Superior temporal gyrus (tissue), 1 donor: ENCODE measurements at regions not wholly inside any gene's neighbourhood (a gene's known extent, or its start where the extent isn't known, plus 50 kb on each side); places are given as distances from the start of the nearest gene placed in this dataset.
A peak's percentile ranks its signal among the peaks of the same experiment; 100 is the strongest.

Experiments used
- DNase-seq: peaks from one replicate; pipeline ENCODE4 v3.0.0-alpha.2; 2016; ENCODE audit errors: extremely low spot score

GRCh38 chr5:109532773-109533364, 123.1 kb upstream of the PJA2 start:
- DNase-seq, result no peak

- no peak for DNase-seq
These were observed 121.5 kb upstream of the PJA2 start for GRCh38 chr5:109531262-109531661.

GRCh38 chr5:109529987-109530386, 120.2 kb upstream of the PJA2 start:
- no peak for DNase-seq

GRCh38 chr5:109529520-109529919, 119.7 kb upstream of the PJA2 start:
- no peak for DNase-seq

GRCh38 chr5:109524555-109524954, 114.8 kb upstream of the PJA2 start:
- no peak for DNase-seq

- no peak for DNase-seq
These were observed 114.3 kb upstream of the PJA2 start for GRCh38 chr5:109524026-109524425.

- no peak for DNase-seq
These were observed 112.6 kb upstream of the PJA2 start for GRCh38 chr5:109522404-109522803.

- DNase-seq, result no peak
These were observed 109.6 kb upstream of the PJA2 start for GRCh38 chr5:109519416-109519815.

GRCh38 chr5:109516390-109516789, 106.6 kb upstream of the PJA2 start:
- DNase-seq, result no peak

- DNase-seq, result no peak
These were observed 102.4 kb upstream of the PJA2 start for GRCh38 chr5:109511980-109512734.

- no peak for DNase-seq
These were observed 96.8 kb upstream of the PJA2 start for GRCh38 chr5:109506556-109506955.

GRCh38 chr5:109496112-109496511, 86.3 kb upstream of the PJA2 start:
- no peak for DNase-seq

GRCh38 chr5:109487753-109488420, 78.1 kb upstream of the PJA2 start:
- DNase-seq, result no peak

GRCh38 chr5:109486200-109486804, 76.5 kb upstream of the PJA2 start:
- DNase-seq, result no peak

GRCh38 chr5:109485030-109485429, 75.3 kb upstream of the PJA2 start:
- peak; percentile 79 for DNase-seq

- no peak for DNase-seq
These were observed 74.8 kb upstream of the PJA2 start for GRCh38 chr5:109484597-109484996.

GRCh38 chr5:109483395-109483971, 73.7 kb upstream of the PJA2 start:
- no peak for DNase-seq

- DNase-seq, result no peak
These were observed 73.0 kb upstream of the PJA2 start for GRCh38 chr5:109482748-109483147.

GRCh38 chr5:109479260-109479860, 69.6 kb upstream of the PJA2 start:
- DNase-seq, result no peak

- DNase-seq, result no peak
These were observed 69.1 kb upstream of the PJA2 start for GRCh38 chr5:109478830-109479229.

- no peak for DNase-seq
These were observed 66.5 kb upstream of the PJA2 start for GRCh38 chr5:109476292-109476691.
